ENCODE measurements at regions not wholly inside any gene's neighbourhood (a gene's known extent, or its start where the extent isn't known, plus 50 kb on each side); places are given as distances from the start of the nearest gene placed in this dataset.

GRCh38 chr12:60096727-60097126 is 500.9 kb downstream of the SLC16A7 start:
- no peak for TF ChIP-seq CTCF (IDR thresholded peaks at IDR 0.05; ENCODE audit: insufficient read depth, low read length, poor library complexity, severe bottlenecking)
- Histone ChIP-seq H3K36me3 (ENCODE audit: control insufficient read depth, insufficient read depth, low read length) (no peaks in the 10 kb centered on the region), H3K27me3 (ENCODE audit: control insufficient read depth, insufficient read depth, low read length) (no peaks in the 10 kb centered on the region)

GRCh38 chr12:60100160-60100559 is 504.3 kb downstream of the SLC16A7 start:
- no peak for TF ChIP-seq CTCF (IDR thresholded peaks at IDR 0.05; ENCODE audit: insufficient read depth, low read length, poor library complexity, severe bottlenecking)
- Histone ChIP-seq H3K27me3 (ENCODE audit: control insufficient read depth, insufficient read depth, low read length) (no peaks in the 10 kb centered on the region), H3K4me3 (ENCODE audit: low read depth, low read length) (no peak overlapping the region), H3K36me3 (ENCODE audit: control insufficient read depth, insufficient read depth, low read length) (no peaks in the 10 kb centered on the region)
- DNase-seq (ENCODE audit: low read depth) = no peak

More at GRCh38 chr12:60096727-60097126, 500.9 kb downstream of the SLC16A7 start:
- H3K4me3 ChIP-seq (ENCODE audit: low read depth, low read length) = no peak overlapping the region
- no peak for DNase-seq (ENCODE audit: low read depth)

- TF ChIP-seq CTCF (IDR thresholded peaks at IDR 0.05; ENCODE audit: insufficient read depth, low read length, poor library complexity, severe bottlenecking) = no peak
- DNase-seq (ENCODE audit: low read depth) = no peak
- Histone ChIP-seq H3K36me3 (ENCODE audit: control insufficient read depth, insufficient read depth, low read length) (no peaks in the 10 kb centered on the region), H3K27me3 (ENCODE audit: control insufficient read depth, insufficient read depth, low read length) (no peaks in the 10 kb centered on the region), H3K4me3 (ENCODE audit: low read depth, low read length) (no peak overlapping the region)
Measured at GRCh38 chr12:60100852-60101251, 505.0 kb downstream of the SLC16A7 start.

GRCh38 chr12:60101715-60102114 is 505.9 kb downstream of the SLC16A7 start:
- no peak for DNase-seq (ENCODE audit: low read depth)
- no peaks in the 10 kb centered on the region for H3K27me3 ChIP-seq (ENCODE audit: control insufficient read depth, insufficient read depth, low read length)

GRCh38 chr12:60106214-60106613 is 510.4 kb downstream of the SLC16A7 start:
- no peak for DNase-seq (ENCODE audit: low read depth)
- H3K4me3 ChIP-seq (ENCODE audit: low read depth, low read length) = no peak overlapping the region
- TF ChIP-seq CTCF (IDR thresholded peaks at IDR 0.05; ENCODE audit: insufficient read depth, low read length, poor library complexity, severe bottlenecking) = no peak
- H3K36me3 ChIP-seq (ENCODE audit: control insufficient read depth, insufficient read depth, low read length) = no peaks in the 10 kb centered on the region
- no peaks in the 10 kb centered on the region for H3K27me3 ChIP-seq (ENCODE audit: control insufficient read depth, insufficient read depth, low read length)

More at GRCh38 chr12:60101715-60102114, 505.9 kb downstream of the SLC16A7 start:
- no peak overlapping the region for H3K4me3 ChIP-seq (ENCODE audit: low read depth, low read length)
- TF ChIP-seq CTCF (IDR thresholded peaks at IDR 0.05; ENCODE audit: insufficient read depth, low read length, poor library complexity, severe bottlenecking) = no peak
- H3K36me3 ChIP-seq (ENCODE audit: control insufficient read depth, insufficient read depth, low read length) = no peaks in the 10 kb centered on the region

- H3K4me3 ChIP-seq (ENCODE audit: low read depth, low read length) = no peak overlapping the region
- no peaks in the 10 kb centered on the region for H3K27me3 ChIP-seq (ENCODE audit: control insufficient read depth, insufficient read depth, low read length)
- no peak for TF ChIP-seq CTCF (IDR thresholded peaks at IDR 0.05; ENCODE audit: insufficient read depth, low read length, poor library complexity, severe bottlenecking)
- H3K36me3 ChIP-seq (ENCODE audit: control insufficient read depth, insufficient read depth, low read length) = no peaks in the 10 kb centered on the region
- no peak for DNase-seq (ENCODE audit: low read depth)
Measured at GRCh38 chr12:60107992-60108391, 512.2 kb downstream of the SLC16A7 start.

Data from kidney epithelial cell (primary cell).